Calu3 (cell line): ENCODE measurements at regions not wholly inside any gene's neighbourhood (a gene's known extent, or its start where the extent isn't known, plus 50 kb on each side); places are given as distances from the start of the nearest gene placed in this dataset.

Experiments
- BruUV-seq: library from RNA; stranded (reverse); fragments of 400-500 nt; replicated peaks from 2 replicates; lab custom pipeline; 2021; lab: Mats Ljungman, UMichigan
- CTCF ChIA-PET: fragments of 300-600 bp; sonication (Branson Sonifier 250); formaldehyde crosslinking; loops from one replicate; lab custom pipeline; 2022; ENCODE audit warnings: antibody characterized with exemption; lab: Charles Lee
- DNase-seq: peaks from one replicate; pipeline ENCODE4 v3.0.0; 2022
- H3K27ac Mint-ChIP-seq: one replicate; pipeline ENCODE4 v1.8.0; 2022; ENCODE audit warnings: mixed read lengths; ENCODE audit not compliant: unreplicated experiment
- H3K27me3 Mint-ChIP-seq: one replicate; pipeline ENCODE4 v1.8.0; 2022; ENCODE audit warnings: mixed read lengths; ENCODE audit not compliant: unreplicated experiment
- H3K36me3 Mint-ChIP-seq: one replicate; pipeline ENCODE4 v1.8.0; 2022; ENCODE audit warnings: mild to moderate bottlenecking, moderate library complexity, mixed read lengths; ENCODE audit not compliant: insufficient read depth, unreplicated experiment
- H3K4me1 Mint-ChIP-seq: one replicate; pipeline ENCODE4 v1.8.0; 2022; ENCODE audit warnings: mild to moderate bottlenecking, low read depth, mixed read lengths; ENCODE audit not compliant: unreplicated experiment
- H3K4me3 Mint-ChIP-seq: one replicate; pipeline ENCODE4 v1.8.0; 2022; ENCODE audit warnings: mild to moderate bottlenecking, low read depth, moderate library complexity, mixed read lengths; ENCODE audit not compliant: unreplicated experiment
- H3K9me3 Mint-ChIP-seq: one replicate; pipeline ENCODE4 v1.8.0; 2022; ENCODE audit warnings: low read depth, mixed read lengths; ENCODE audit not compliant: unreplicated experiment
- intact Hi-C: fragments of 100-400 bp; cut with micrococcal nuclease; formaldehyde crosslinking; loops from one replicate; pipeline ENCODE4 v1.10.0; 2022; ENCODE audit not compliant: unreplicated experiment
- TF ChIP-seq, protein P1 (sequence below): fragments of 200-600 bp; IDR thresholded peaks from one replicate; pipeline ENCODE4 v1.8.0; 2022; ENCODE audit warnings: antibody characterized with exemption; ENCODE audit not compliant: unreplicated experiment

DNA sequence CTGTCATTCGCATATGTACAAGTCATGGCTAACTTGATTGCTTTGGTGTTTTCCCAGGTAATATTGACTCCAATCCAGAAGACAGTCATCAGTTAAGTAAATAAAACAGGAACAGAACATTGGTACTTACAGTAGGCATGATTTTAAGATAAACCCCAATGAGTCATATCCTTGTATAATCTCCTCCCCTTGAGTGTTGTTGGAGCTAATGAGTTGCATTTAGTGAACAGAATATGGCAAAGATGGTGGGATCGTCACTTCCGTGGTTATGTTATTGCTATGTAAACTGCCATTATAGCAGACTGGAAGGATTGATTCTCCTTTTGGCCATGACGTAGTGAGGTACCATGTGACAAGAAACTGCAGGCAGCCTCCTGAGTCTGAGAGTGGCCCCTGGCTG is 102.2 kb downstream of the TMX1 start:
- no peaks in the 10 kb centered on the region for H3K27me3 Mint-ChIP-seq
- DNase-seq = peak; percentile 57

DNA sequence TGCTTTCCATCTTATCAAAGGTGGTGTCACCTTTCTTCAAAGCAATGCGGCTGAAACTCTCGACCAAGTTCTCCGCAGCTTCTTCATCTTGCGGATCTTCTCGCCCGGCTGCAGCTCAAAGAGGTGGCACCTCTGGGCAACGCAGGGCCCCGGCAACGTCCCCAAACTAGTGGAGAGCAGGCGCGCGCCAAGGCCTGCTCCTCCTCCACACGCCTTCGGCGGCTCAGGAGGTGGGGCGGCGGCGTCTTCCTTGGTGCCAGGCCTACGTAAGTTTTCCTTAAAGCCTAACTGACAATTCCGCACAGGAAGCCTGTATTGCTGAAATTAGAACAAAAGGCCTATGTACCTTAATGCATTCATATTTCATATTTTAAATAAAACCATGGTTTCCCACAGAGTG is 112.0 kb downstream of the TMX1 start:
- CTCF ChIA-PET = no interaction called here
- no TSS peak for BruUV-seq
- no peak for DNase-seq
- intact Hi-C loops = no loop called here
- Mint-ChIP-seq H3K4me1 (no peaks in the 10 kb centered on the region), H3K27me3 (no peaks in the 10 kb centered on the region), H3K4me3 (no peak overlapping the region), H3K9me3 (no peaks in the 10 kb centered on the region), H3K27ac (no peak overlapping the region), H3K36me3 (no peaks in the 10 kb centered on the region)
- TF ChIP-seq, protein P1, sequence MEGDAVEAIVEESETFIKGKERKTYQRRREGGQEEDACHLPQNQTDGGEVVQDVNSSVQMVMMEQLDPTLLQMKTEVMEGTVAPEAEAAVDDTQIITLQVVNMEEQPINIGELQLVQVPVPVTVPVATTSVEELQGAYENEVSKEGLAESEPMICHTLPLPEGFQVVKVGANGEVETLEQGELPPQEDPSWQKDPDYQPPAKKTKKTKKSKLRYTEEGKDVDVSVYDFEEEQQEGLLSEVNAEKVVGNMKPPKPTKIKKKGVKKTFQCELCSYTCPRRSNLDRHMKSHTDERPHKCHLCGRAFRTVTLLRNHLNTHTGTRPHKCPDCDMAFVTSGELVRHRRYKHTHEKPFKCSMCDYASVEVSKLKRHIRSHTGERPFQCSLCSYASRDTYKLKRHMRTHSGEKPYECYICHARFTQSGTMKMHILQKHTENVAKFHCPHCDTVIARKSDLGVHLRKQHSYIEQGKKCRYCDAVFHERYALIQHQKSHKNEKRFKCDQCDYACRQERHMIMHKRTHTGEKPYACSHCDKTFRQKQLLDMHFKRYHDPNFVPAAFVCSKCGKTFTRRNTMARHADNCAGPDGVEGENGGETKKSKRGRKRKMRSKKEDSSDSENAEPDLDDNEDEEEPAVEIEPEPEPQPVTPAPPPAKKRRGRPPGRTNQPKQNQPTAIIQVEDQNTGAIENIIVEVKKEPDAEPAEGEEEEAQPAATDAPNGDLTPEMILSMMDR = no peak

More for the DNA sequence above, 102.2 kb downstream of the TMX1 start:
- TF ChIP-seq, protein P1 = no peak
- H3K4me1 Mint-ChIP-seq = peaks cover 20% of the 10 kb centered on the region
- peaks cover 16% of the 10 kb centered on the region for H3K36me3 Mint-ChIP-seq
- CTCF ChIA-PET = interaction anchor here (0.6 to 0.8 kb wide), 3 partner anchors 57 to 131 kb away, joined by 3 read pairs; no protein-coding TSS in a partner anchor
- peaks cover 10% of the 10 kb centered on the region for H3K9me3 Mint-ChIP-seq
- intact Hi-C loops = no loop called here
- no TSS peak for BruUV-seq
- no peak overlapping the region for H3K4me3 Mint-ChIP-seq
- peak overlapping the region; percentile 92 for H3K27ac Mint-ChIP-seq

DNA sequence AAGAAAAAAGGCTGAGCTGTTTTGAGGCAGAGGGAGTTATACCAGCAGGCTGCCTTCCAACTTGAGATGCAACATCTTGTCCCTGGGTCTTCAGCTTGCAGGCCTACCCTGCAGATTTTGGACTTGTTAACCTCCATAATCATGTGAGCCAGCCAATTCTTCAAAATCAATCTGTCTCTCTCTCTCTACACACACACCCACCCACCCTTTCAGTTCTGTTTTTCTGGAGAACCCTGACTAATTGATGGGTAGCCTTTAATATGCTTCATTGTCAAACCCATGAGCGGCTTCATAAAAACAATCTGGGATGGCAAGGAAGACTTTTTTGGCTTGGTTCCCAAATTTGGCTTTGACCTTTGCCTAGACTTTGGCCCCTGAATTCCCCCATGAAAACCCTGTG is 113.9 kb downstream of the TMX1 start:
- TF ChIP-seq, protein P1 = no peak
- CTCF ChIA-PET = no interaction called here
- BruUV-seq = no TSS peak
- intact Hi-C loops = no loop called here
- no peaks in the 10 kb centered on the region for H3K4me1 Mint-ChIP-seq
- no peaks in the 10 kb centered on the region for H3K36me3 Mint-ChIP-seq
- H3K27ac Mint-ChIP-seq = no peak overlapping the region
- no peak overlapping the region for H3K4me3 Mint-ChIP-seq
- no peaks in the 10 kb centered on the region for H3K9me3 Mint-ChIP-seq
- no peaks in the 10 kb centered on the region for H3K27me3 Mint-ChIP-seq
- no peak for DNase-seq

DNA sequence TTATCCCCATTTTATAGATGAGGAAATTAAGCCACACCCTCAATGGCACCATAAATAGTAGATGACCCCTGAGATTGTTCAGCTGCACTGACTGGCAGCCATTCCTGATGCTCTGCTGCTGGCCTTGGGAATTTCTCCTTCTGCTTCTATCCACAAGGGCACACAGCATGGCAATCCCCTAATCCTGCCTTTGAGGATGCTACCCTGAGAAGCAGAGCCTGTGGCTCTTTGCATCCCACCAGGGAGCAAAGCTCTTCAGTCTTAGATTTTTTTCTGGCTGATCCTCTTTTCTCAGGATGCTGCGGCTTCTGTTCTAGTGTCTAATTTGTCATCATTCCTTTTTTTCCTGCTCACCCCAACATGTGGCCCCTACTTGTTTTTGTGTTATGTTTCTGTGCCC is 114.8 kb downstream of the TMX1 start:
- Mint-ChIP-seq H3K4me3 (no peak overlapping the region), H3K27me3 (no peaks in the 10 kb centered on the region), H3K36me3 (no peaks in the 10 kb centered on the region), H3K4me1 (no peaks in the 10 kb centered on the region), H3K27ac (no peak overlapping the region), H3K9me3 (no peaks in the 10 kb centered on the region)
- intact Hi-C loops = no loop called here
- DNase-seq = no peak
- CTCF ChIA-PET = no interaction called here
- BruUV-seq = no TSS peak
- TF ChIP-seq, protein P1 = no peak
